ENCODE measurements at regions not wholly inside any gene's neighbourhood (a gene's known extent, or its start where the extent isn't known, plus 50 kb on each side); places are given as distances from the start of the nearest gene placed in this dataset.
"Not testable (repeated sequence)": the region's sequence is repeated elsewhere in the genome, so short reads cannot be mapped to it uniquely, and the experiment has no call there.

GRCh38 chr9:90142580-90142979 lies 500.0 kb downstream of the DIRAS2 start:
- H3K27ac ChIP-seq (ENCODE audit: low read depth, low read length) = no peak overlapping the region
- WGBS, 3 donors = 5 to 13% (median 11%) methylated on average over 5 of the region's 5 CpGs

GRCh38 chr9:90147426-90147825 lies 495.2 kb downstream of the DIRAS2 start:
- WGBS, 3 donors = 30 to 57% (median 53%) methylated on average over 3 of the region's 3 CpGs
- H3K27ac ChIP-seq (ENCODE audit: low read depth, low read length) = no peak overlapping the region

GRCh38 chr9:90156318-90156717 lies 486.3 kb downstream of the DIRAS2 start:
- 46 to 89% (median 85%) methylated on average over 2 of the region's 2 CpGs for WGBS, 3 donors
- H3K27ac ChIP-seq (ENCODE audit: low read depth, low read length) = no peak overlapping the region

- WGBS, 3 donors = 97 to 98% (median 98%) methylated on average over 5 of the region's 5 CpGs
- H3K27ac ChIP-seq (ENCODE audit: low read depth, low read length) = no peak overlapping the region
These were observed 480.3 kb downstream of the DIRAS2 start for GRCh38 chr9:90162326-90162725.

GRCh38 chr9:90162819-90163218 lies 479.8 kb downstream of the DIRAS2 start:
- WGBS, 3 donors = 49 to 55% (median 50%) methylated on average over 3 of the region's 3 CpGs

GRCh38 chr9:90165281-90165680 lies 477.3 kb downstream of the DIRAS2 start:
- no peak overlapping the region for H3K27ac ChIP-seq (ENCODE audit: low read depth, low read length)
- 60 to 90% (median 68%) methylated on average over 6 of the region's 6 CpGs for WGBS, 3 donors

More at GRCh38 chr9:90162819-90163218, 479.8 kb downstream of the DIRAS2 start:
- no peak overlapping the region for H3K27ac ChIP-seq (ENCODE audit: low read depth, low read length)

- 38 to 63% (median 46%) methylated on average over 3 of the region's 3 CpGs for whole genome bisulfite sequencing, 3 donors
- not testable (repeated sequence) for H3K27ac ChIP-seq (ENCODE audit: low read depth, low read length)
These were observed 476.2 kb downstream of the DIRAS2 start for GRCh38 chr9:90166374-90166773.

GRCh38 chr9:90167914-90168313 lies 474.7 kb downstream of the DIRAS2 start:
- 38 to 47% (median 42%) methylated on average over 2 of the region's 2 CpGs for WGBS, 3 donors

GRCh38 chr9:90169490-90169889 lies 473.1 kb downstream of the DIRAS2 start:
- no peak overlapping the region for H3K27ac ChIP-seq (ENCODE audit: low read depth, low read length)
- 23 to 60% (median 58%) methylated on average over 2 of the region's 2 CpGs for whole genome bisulfite sequencing, 3 donors

More at GRCh38 chr9:90167914-90168313, 474.7 kb downstream of the DIRAS2 start:
- no peak overlapping the region for H3K27ac ChIP-seq (ENCODE audit: low read depth, low read length)

- H3K27ac ChIP-seq (ENCODE audit: low read depth, low read length) = not testable (repeated sequence)
- 53 to 76% (median 53%) methylated on average over 4 of the region's 4 CpGs for WGBS, 3 donors
These were observed 468.7 kb downstream of the DIRAS2 start for GRCh38 chr9:90173935-90174334.

- WGBS, 3 donors = 85 to 90% (median 86%) methylated on average over 10 of the region's 10 CpGs
- not testable (repeated sequence) for H3K27ac ChIP-seq (ENCODE audit: low read depth, low read length)
These were observed 468.3 kb downstream of the DIRAS2 start for GRCh38 chr9:90174346-90174745.

- 87 to 97% (median 95%) methylated on average over 3 of the region's 3 CpGs for WGBS, 3 donors
- H3K27ac ChIP-seq (ENCODE audit: low read depth, low read length) = no peak overlapping the region
These were observed 467.4 kb downstream of the DIRAS2 start for GRCh38 chr9:90175257-90175656.

- no peak overlapping the region for H3K27ac ChIP-seq (ENCODE audit: low read depth, low read length)
- 91 to 92% (median 92%) methylated on average over 4 of the region's 4 CpGs for WGBS, 3 donors
These were observed 466.8 kb downstream of the DIRAS2 start for GRCh38 chr9:90175865-90176264.

GRCh38 chr9:90176901-90177300 lies 465.7 kb downstream of the DIRAS2 start:
- H3K27ac ChIP-seq (ENCODE audit: low read depth, low read length) = no peak overlapping the region
- 79 to 90% (median 85%) methylated on average over 2 of the region's 2 CpGs for WGBS, 3 donors

GRCh38 chr9:90180381-90180780 lies 462.2 kb downstream of the DIRAS2 start:
- 31 to 74% (median 55%) methylated on average over 1 of the region's 1 CpG for WGBS, 3 donors
- H3K27ac ChIP-seq (ENCODE audit: low read depth, low read length) = no peak overlapping the region

GRCh38 chr9:90188656-90189055 lies 454.0 kb downstream of the DIRAS2 start:
- 52 to 63% (median 57%) methylated on average over 2 of the region's 2 CpGs for WGBS, 3 donors

GRCh38 chr9:90189306-90189705 lies 453.3 kb downstream of the DIRAS2 start:
- 50 to 78% (median 58%) methylated on average over 6 of the region's 6 CpGs for WGBS, 3 donors
- H3K27ac ChIP-seq (ENCODE audit: low read depth, low read length) = no peak overlapping the region

More at GRCh38 chr9:90188656-90189055, 454.0 kb downstream of the DIRAS2 start:
- H3K27ac ChIP-seq (ENCODE audit: low read depth, low read length) = no peak overlapping the region

GRCh38 chr9:90192465-90192864 lies 450.2 kb downstream of the DIRAS2 start:
- WGBS, 3 donors = 70 to 86% (median 83%) methylated on average over 7 of the region's 7 CpGs
- not testable (repeated sequence) for H3K27ac ChIP-seq (ENCODE audit: low read depth, low read length)

GRCh38 chr9:90198956-90199355 lies 443.7 kb downstream of the DIRAS2 start:
- H3K27ac ChIP-seq (ENCODE audit: low read depth, low read length) = no peak overlapping the region
- WGBS, 3 donors = 40 to 62% (median 50%) methylated on average over 3 of the region's 3 CpGs

GRCh38 chr9:90201766-90202165 lies 440.9 kb downstream of the DIRAS2 start:
- H3K27ac ChIP-seq (ENCODE audit: low read depth, low read length) = no peak overlapping the region
- 43 to 63% (median 43%) methylated on average over 2 of the region's 2 CpGs for WGBS, 3 donors
